Esophagus squamous epithelium (tissue), 5 donors: ENCODE measurements at regions not wholly inside any gene's neighbourhood (a gene's known extent, or its start where the extent isn't known, plus 50 kb on each side); places are given as distances from the start of the nearest gene placed in this dataset.

Source experiments
- DNase-seq: peaks from one replicate; lab custom pipeline; 2025; lab: John Stamatoyannopoulos, UW
- H3K27ac ChIP-seq, 4 donors: fragments of 200-600 bp; sonication (generic); one replicate each; pipeline ENCODE4 v1.5.1; 2016 to 2019; ENCODE audit warnings: mild to moderate bottlenecking in 1 of 4
- H3K27me3 ChIP-seq, 4 donors: fragments of 200-600 bp; sonication (generic); 1 replicate in 3 of 4; 2 replicates in 1 of 4; pipeline versions ENCODE4 v1.5.1 to v1.6.0; 2017 to 2021; ENCODE audit warnings: antibody characterized with exemption in 1 of 4
- H3K36me3 ChIP-seq, 3 donors: fragments of 200-600 bp; sonication (generic); one replicate each; pipeline ENCODE4 v1.5.1; 2016 to 2019
- H3K4me1 ChIP-seq, 3 donors: fragments of 200-600 bp; sonication (generic); one replicate each; pipeline ENCODE4 v1.5.1; 2017 to 2019
- H3K4me3 ChIP-seq, 4 donors: fragments of 200-600 bp; sonication (generic); 1 replicate in 3 of 4; 2 replicates in 1 of 4; pipeline ENCODE4 v1.5.1; 2016 to 2019; ENCODE audit warnings: mild to moderate bottlenecking in 2 of 4, moderate library complexity in 1 of 4
- H3K9me3 ChIP-seq, 3 donors: fragments of 200-600 bp; sonication (generic); one replicate each; pipeline ENCODE4 v1.5.1; 2016 to 2019
- POLR2A ChIP-seq, 4 donors: fragments of 450-650 bp; IDR thresholded peaks; one replicate each; pipeline ENCODE4 v1.6.1; 2017; ENCODE audit warnings: antibody characterized with exemption in 4 of 4, mild to moderate bottlenecking in 4 of 4, moderate library complexity in 3 of 4
- WGBS, 2 donors: methylation state at CpG; one replicate each; pipeline ENCODE4 v1.1.5; 2018; 5-methylcytosine and 5-hydroxymethylcytosine counted together
- intact Hi-C: fragments of 100-400 bp; cut with DNase I; formaldehyde crosslinking; loops from one replicate; pipeline ENCODE4 v1.15.0; 2022
- TF ChIP-seq, protein P1 (sequence below), 6 experiments: fragments of 450-650 bp in 4 of 6; fragments of 200-600 bp in 2 of 6; sonication (generic) in 2 of 6; IDR thresholded peaks; one replicate each; pipeline ENCODE4 v1.5.1; 2016 to 2019; ENCODE audit warnings: antibody characterized with exemption in 6 of 6, mild to moderate bottlenecking in 4 of 6, moderate library complexity in 4 of 6
- donor health status: DM: yes; HTN: yes; CAD: no.

DNA sequence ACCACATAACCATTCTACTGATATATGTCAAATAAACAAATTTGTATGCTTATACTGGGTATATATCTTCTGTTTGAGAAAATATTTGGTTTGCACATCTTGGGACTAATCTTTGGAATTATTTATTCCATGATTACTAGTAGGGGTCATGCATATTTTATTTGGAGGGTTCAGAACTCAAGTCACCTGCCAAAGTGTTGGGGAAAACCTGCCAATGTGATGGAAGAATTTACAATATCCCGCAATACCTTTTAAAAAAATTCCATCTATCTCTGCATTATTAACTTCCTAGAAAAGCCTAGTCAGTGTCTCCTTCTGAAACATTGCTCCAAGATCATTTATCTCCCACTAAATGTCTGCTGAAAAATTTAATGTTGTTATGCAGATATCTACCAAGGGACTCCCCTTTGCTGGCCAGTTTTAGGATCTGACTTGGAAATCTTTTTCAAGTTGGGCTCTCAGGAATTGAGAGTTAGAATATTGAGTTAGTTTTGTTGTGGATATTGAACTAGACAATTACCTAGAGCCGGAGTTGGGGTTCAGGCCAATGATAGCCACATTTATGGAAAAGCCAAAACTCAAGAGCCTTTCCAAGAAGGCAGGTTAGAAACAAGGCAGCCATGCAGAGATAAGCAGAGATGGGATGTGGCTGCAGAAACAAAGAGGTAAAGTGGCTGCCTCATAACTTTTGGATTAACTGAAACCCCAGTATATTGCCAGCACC is 425.2 kb downstream of the ADAMTS20 start:
- DNase-seq = no peak
- intact Hi-C loops = no loop called here
- H3K27me3 ChIP-seq = no peaks in the 10 kb centered on the region
- no peaks in the 10 kb centered on the region for H3K4me1 ChIP-seq
- H3K36me3 ChIP-seq = no peaks in the 10 kb centered on the region
- H3K27ac ChIP-seq = no peak overlapping the region
- TF ChIP-seq, protein P1, sequence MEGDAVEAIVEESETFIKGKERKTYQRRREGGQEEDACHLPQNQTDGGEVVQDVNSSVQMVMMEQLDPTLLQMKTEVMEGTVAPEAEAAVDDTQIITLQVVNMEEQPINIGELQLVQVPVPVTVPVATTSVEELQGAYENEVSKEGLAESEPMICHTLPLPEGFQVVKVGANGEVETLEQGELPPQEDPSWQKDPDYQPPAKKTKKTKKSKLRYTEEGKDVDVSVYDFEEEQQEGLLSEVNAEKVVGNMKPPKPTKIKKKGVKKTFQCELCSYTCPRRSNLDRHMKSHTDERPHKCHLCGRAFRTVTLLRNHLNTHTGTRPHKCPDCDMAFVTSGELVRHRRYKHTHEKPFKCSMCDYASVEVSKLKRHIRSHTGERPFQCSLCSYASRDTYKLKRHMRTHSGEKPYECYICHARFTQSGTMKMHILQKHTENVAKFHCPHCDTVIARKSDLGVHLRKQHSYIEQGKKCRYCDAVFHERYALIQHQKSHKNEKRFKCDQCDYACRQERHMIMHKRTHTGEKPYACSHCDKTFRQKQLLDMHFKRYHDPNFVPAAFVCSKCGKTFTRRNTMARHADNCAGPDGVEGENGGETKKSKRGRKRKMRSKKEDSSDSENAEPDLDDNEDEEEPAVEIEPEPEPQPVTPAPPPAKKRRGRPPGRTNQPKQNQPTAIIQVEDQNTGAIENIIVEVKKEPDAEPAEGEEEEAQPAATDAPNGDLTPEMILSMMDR (IDR thresholded peaks at IDR 0.05) = no peak
- no peak for TF ChIP-seq POLR2A (IDR thresholded peaks at IDR 0.05)
- H3K4me3 ChIP-seq = no peak overlapping the region
- no peaks in the 10 kb centered on the region for H3K9me3 ChIP-seq
- WGBS, 2 donors = 79 to 89% methylated on average over 2 of the region's 2 CpGs

DNA sequence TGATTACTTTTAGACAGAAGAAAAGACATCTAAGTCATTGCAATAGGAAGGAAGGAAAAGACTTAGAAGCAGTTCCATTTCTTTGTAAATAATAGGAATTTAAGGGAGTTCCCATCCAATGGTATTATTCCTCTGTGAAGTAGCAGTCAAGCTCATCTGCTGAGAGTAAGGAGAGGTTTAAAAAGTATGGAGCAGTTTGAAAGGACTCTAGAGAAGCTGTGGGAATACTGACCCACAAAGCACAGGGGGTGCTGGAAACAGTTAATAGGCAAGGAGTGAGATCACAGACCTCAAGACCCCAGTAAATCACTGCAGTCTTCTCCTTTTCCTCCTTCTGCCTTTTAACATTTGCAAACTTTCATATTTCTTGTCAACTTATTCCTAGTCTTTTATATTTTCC is 428.5 kb downstream of the ADAMTS20 start:
- no peaks in the 10 kb centered on the region for H3K9me3 ChIP-seq
- no peak for DNase-seq
- intact Hi-C loops = no loop called here
- no peaks in the 10 kb centered on the region for H3K4me1 ChIP-seq
- no peak overlapping the region for H3K27ac ChIP-seq
- no peak overlapping the region for H3K4me3 ChIP-seq
- no peaks in the 10 kb centered on the region for H3K27me3 ChIP-seq
- TF ChIP-seq, protein P1 (IDR thresholded peaks at IDR 0.05) = no peak
- no peak for TF ChIP-seq POLR2A (IDR thresholded peaks at IDR 0.05)
- no peaks in the 10 kb centered on the region for H3K36me3 ChIP-seq

DNA sequence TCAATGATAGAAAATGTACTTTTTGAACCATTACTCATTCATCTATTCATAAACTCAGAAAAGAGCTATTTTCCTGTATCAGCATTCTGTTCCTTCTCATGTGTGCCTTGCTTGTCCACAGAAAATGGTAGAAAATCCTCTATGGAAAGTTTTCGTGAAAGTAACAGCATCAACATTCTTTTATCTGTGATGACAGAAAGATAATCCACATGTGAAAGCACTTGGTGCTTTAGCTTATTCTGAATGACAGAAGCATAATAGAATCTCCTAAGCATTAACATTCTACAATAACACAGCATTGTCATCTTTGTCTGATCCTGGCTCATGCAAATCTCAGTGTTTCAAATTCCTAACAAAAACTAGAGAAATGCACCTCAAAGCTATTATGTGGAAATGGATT is 431.9 kb downstream of the ADAMTS20 start:
- intact Hi-C loops = no loop called here
- H3K27me3 ChIP-seq = no peaks in the 10 kb centered on the region
- no peak for DNase-seq
- TF ChIP-seq, protein P1 (IDR thresholded peaks at IDR 0.05) = no peak
- TF ChIP-seq POLR2A (IDR thresholded peaks at IDR 0.05) = no peak
- H3K36me3 ChIP-seq = no peaks in the 10 kb centered on the region
- no peaks in the 10 kb centered on the region for H3K9me3 ChIP-seq
- no peak overlapping the region for H3K27ac ChIP-seq
- H3K4me3 ChIP-seq = no peak overlapping the region
- no peaks in the 10 kb centered on the region for H3K4me1 ChIP-seq
- 58 to 65% methylated on average over 1 of the region's 1 CpG for WGBS, 2 donors

DNA sequence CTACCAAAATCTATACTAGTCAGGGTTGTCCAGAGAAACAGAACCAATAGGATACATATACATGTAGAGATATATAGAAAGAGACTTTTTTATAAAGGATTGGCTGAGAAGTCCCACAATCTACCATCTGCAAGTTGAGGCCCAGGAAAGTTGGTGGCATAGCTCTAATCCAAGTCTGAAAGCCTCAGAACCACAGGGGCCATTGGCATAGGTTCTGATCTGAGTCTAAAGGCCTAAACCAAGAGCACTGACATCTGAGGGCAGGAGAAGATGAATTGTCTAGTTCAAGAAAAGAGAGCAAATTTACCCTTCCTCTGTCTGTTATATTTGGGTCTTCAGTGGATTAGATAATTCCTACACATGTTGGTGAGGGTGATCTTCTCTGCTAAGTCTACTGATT is 433.1 kb downstream of the ADAMTS20 start:
- TF ChIP-seq POLR2A (IDR thresholded peaks at IDR 0.05) = no peak
- TF ChIP-seq, protein P1 (IDR thresholded peaks at IDR 0.05) = no peak
- intact Hi-C loops = no loop called here

DNA sequence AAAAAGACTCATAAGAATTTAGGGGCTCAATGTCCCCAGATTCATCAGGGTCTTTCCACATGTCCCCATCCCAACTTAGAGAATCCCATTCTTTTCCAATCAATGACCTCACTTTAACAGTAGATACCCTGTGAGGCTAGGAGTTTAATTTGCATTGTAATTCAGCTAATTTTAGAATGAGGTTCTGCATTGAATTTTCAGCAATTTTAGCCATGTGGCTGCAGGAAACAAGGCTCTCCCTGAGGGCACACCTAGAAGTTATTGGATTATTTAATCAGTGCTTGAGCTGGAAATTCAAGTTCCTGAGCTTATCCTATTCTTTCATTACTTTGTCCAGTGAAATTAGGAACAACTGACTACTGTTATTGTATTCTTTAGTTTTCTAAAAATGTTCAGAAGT is 433.8 kb downstream of the ADAMTS20 start:
- Histone ChIP-seq H3K4me3 (no peak overlapping the region), H3K9me3 (no peaks in the 10 kb centered on the region), H3K4me1 (no peaks in the 10 kb centered on the region), H3K27me3 (no peaks in the 10 kb centered on the region), H3K36me3 (no peaks in the 10 kb centered on the region), H3K27ac (no peak overlapping the region)
- TF ChIP-seq POLR2A (IDR thresholded peaks at IDR 0.05) = no peak
- TF ChIP-seq, protein P1 (IDR thresholded peaks at IDR 0.05) = no peak
- intact Hi-C loops = no loop called here
- DNase-seq = no peak

More for the DNA sequence above, 433.1 kb downstream of the ADAMTS20 start:
- Histone ChIP-seq H3K36me3 (no peaks in the 10 kb centered on the region), H3K27me3 (no peaks in the 10 kb centered on the region), H3K4me1 (no peaks in the 10 kb centered on the region), H3K9me3 (no peaks in the 10 kb centered on the region), H3K4me3 (no peak overlapping the region), H3K27ac (no peak overlapping the region)
- DNase-seq = no peak
